Neural cell (in vitro differentiated cells): ENCODE measurements at regions not wholly inside any gene's neighbourhood (a gene's known extent, or its start where the extent isn't known, plus 50 kb on each side); places are given as distances from the start of the nearest gene placed in this dataset.

ENCODE experiments used
- H2AFZ ChIP-seq: fragments of 200-600, 300-800 bp; sonication (generic), shearing (Covaris generic); 2 replicates; pipeline ENCODE4 v1.6.0; 2014; ENCODE audit warnings: low read depth, mild to moderate bottlenecking, antibody characterized with exemption, low read length, moderate library complexity
- H3F3A ChIP-seq: fragments of 200-600 bp; shearing (Covaris generic); 2 replicates; pipeline ENCODE4 v1.6.1; 2016; ENCODE audit warnings: mild to moderate bottlenecking, moderate library complexity, mixed read lengths, antibody characterized with exemption, low read length; ENCODE audit not compliant: insufficient read depth, poor library complexity, severe bottlenecking
- H3K27ac ChIP-seq: fragments of 200-600, 300-800 bp; sonication (generic), shearing (Covaris generic); 2 replicates; pipeline ENCODE4 v1.5.1; 2014; ENCODE audit warnings: mild to moderate bottlenecking, low read length, moderate library complexity
- H3K27me3 ChIP-seq: fragments of 300-800, 200-600 bp; sonication (generic), shearing (Covaris generic); 2 replicates; pipeline ENCODE4 v1.6.0; 2014; ENCODE audit warnings: mild to moderate bottlenecking, low read depth, low read length, moderate library complexity; ENCODE audit not compliant: insufficient read depth
- H3K36me3 ChIP-seq: fragments of 300-800, 200-600 bp; sonication (generic), shearing (Covaris generic); 2 replicates; pipeline ENCODE4 v1.5.1; 2014; ENCODE audit warnings: mild to moderate bottlenecking, antibody characterized with exemption, low read length, moderate library complexity; ENCODE audit not compliant: insufficient read depth
- H3K4me2 ChIP-seq: fragments of 300-800, 200-600 bp; sonication (generic), shearing (Covaris generic); 2 replicates; pipeline ENCODE4 v1.6.0; 2014; ENCODE audit warnings: mild to moderate bottlenecking, low read length
- H3K4me3 ChIP-seq: fragments of 300-800, 200-600 bp; sonication (generic), shearing (Covaris generic); 2 replicates; pipeline ENCODE4 v1.5.1; 2014; ENCODE audit warnings: mild to moderate bottlenecking, low read length, moderate library complexity
- H3K79me2 ChIP-seq: fragments of 200-600 bp; shearing (Covaris generic); replicated peaks from 2 replicates; pipeline ENCODE4 v1.6.0; 2014; ENCODE audit warnings: mild to moderate bottlenecking, low read length, moderate library complexity; ENCODE audit not compliant: insufficient read depth
- H3K9ac ChIP-seq: fragments of 300-800, 200-600 bp; sonication (generic), shearing (Covaris generic); 2 replicates; pipeline ENCODE4 v1.6.1; 2016; ENCODE audit warnings: mild to moderate bottlenecking, low read length, mixed read lengths
- H3K9me2 ChIP-seq: fragments of 200-600 bp; shearing (Covaris generic); 2 replicates; pipeline ENCODE4 v1.6.1; 2016; ENCODE audit warnings: mild to moderate bottlenecking, low read length, mixed read lengths; ENCODE audit not compliant: insufficient read depth
- H3K9me3 ChIP-seq: fragments of 200-600, 300-800 bp; sonication (generic), shearing (Covaris generic); 2 replicates; pipeline ENCODE4 v1.6.1; 2016; ENCODE audit warnings: mild to moderate bottlenecking, mixed run types, low read length, moderate library complexity, mixed read lengths
- H4K20me1 ChIP-seq: fragments of 200-600 bp; shearing (Covaris generic); 2 replicates; pipeline ENCODE4 v1.6.1; 2016; ENCODE audit warnings: mild to moderate bottlenecking, mixed run types; ENCODE audit not compliant: insufficient read depth
- CTCF ChIP-seq: fragments of 450-650 bp; IDR thresholded peaks from 2 replicates; pipeline ENCODE4 v1.5.1; 2014; ENCODE audit warnings: antibody characterized with exemption, mild to moderate bottlenecking, moderate library complexity; ENCODE audit not compliant: poor library complexity, severe bottlenecking
- EP300 ChIP-seq: fragments of 450-650 bp; conservative IDR thresholded peaks from 2 replicates; pipeline ENCODE4 v1.6.1; 2014; ENCODE audit warnings: antibody characterized with exemption, mild to moderate bottlenecking, moderate library complexity; ENCODE audit not compliant: poor library complexity, severe bottlenecking
- EZH2 ChIP-seq: fragments of 200-600, 300-800 bp; shearing (Covaris generic), sonication (generic); IDR thresholded peaks from 2 replicates; pipeline ENCODE4 v1.6.1; 2014; ENCODE audit warnings: antibody characterized with exemption, low read length, borderline replicate concordance, mild to moderate bottlenecking; ENCODE audit not compliant: insufficient read depth, poor library complexity, severe bottlenecking
- MXI1 ChIP-seq: fragments of 450-650 bp; conservative IDR thresholded peaks from 2 replicates; pipeline ENCODE4 v1.6.1; 2014; ENCODE audit warnings: antibody characterized with exemption, mild to moderate bottlenecking; ENCODE audit not compliant: poor library complexity, severe bottlenecking
- POLR2AphosphoS5 ChIP-seq: IDR thresholded peaks from 2 replicates; pipeline ENCODE4 v1.6.1; 2012
- RAD21 ChIP-seq: fragments of 450-650 bp; conservative IDR thresholded peaks from 2 replicates; pipeline ENCODE4 v1.6.1; 2014; ENCODE audit warnings: antibody characterized with exemption, mild to moderate bottlenecking, moderate library complexity
- REST ChIP-seq: IDR thresholded peaks from 2 replicates; pipeline ENCODE4 v1.6.1; 2012; ENCODE audit warnings: borderline replicate concordance
- SMC3 ChIP-seq: fragments of 450-650 bp; conservative IDR thresholded peaks from 2 replicates; pipeline ENCODE4 v1.6.1; 2014; ENCODE audit warnings: antibody characterized with exemption, mild to moderate bottlenecking, moderate library complexity; ENCODE audit not compliant: poor library complexity
- TAF1 ChIP-seq: IDR thresholded peaks from 2 replicates; pipeline ENCODE4 v1.6.1; 2012; ENCODE audit warnings: low read depth

- TF ChIP-seq EP300 = no peak
- no peak for TF ChIP-seq RAD21
- TF ChIP-seq SMC3 = no peak
- TF ChIP-seq MXI1 = no peak
- TF ChIP-seq EZH2 = no peak
- H3K9me3 ChIP-seq = no peaks in the 10 kb centered on the region
These were observed 438.5 kb downstream of the CCSER2 start for GRCh38 chr10:84766923-84767322.

GRCh38 chr10:84768132-84768531 lies 439.7 kb downstream of the CCSER2 start:
- Histone ChIP-seq H3K27ac (no peak overlapping the region), H3K27me3 (no peaks in the 10 kb centered on the region), H4K20me1 (no peaks in the 10 kb centered on the region), H3K9ac (no peak overlapping the region), H3F3A (no peaks in the 10 kb centered on the region), H3K4me2 (no peak overlapping the region), H3K9me2 (no peaks in the 10 kb centered on the region), H3K36me3 (no peaks in the 10 kb centered on the region), H3K9me3 (no peaks in the 10 kb centered on the region), H2AFZ (no peak overlapping the region), H3K4me3 (no peak overlapping the region), H3K79me2 (no peaks in the 10 kb centered on the region)
- TF ChIP-seq TAF1 (no peak), POLR2AphosphoS5 (no peak), MXI1 (no peak), REST (no peak)

More at GRCh38 chr10:84766923-84767322, 438.5 kb downstream of the CCSER2 start:
- Histone ChIP-seq H3K36me3 (no peaks in the 10 kb centered on the region), H3K9ac (no peak overlapping the region), H3K4me3 (no peak overlapping the region), H3K4me2 (no peak overlapping the region), H2AFZ (no peak overlapping the region), H3K9me2 (no peaks in the 10 kb centered on the region), H4K20me1 (no peaks in the 10 kb centered on the region), H3K27me3 (no peaks in the 10 kb centered on the region), H3F3A (no peaks in the 10 kb centered on the region), H3K79me2 (no peaks in the 10 kb centered on the region), H3K27ac (no peak overlapping the region)

GRCh38 chr10:84770824-84771223 lies 442.4 kb downstream of the CCSER2 start:
- no peak for TF ChIP-seq EP300
- TF ChIP-seq SMC3 = no peak
- TF ChIP-seq POLR2AphosphoS5 = no peak
- TF ChIP-seq CTCF = no peak
- no peak for TF ChIP-seq REST
- no peak for TF ChIP-seq MXI1
- Histone ChIP-seq H3K27ac (no peak overlapping the region), H3K36me3 (no peaks in the 10 kb centered on the region)

More at GRCh38 chr10:84770824-84771223, 442.4 kb downstream of the CCSER2 start:
- Histone ChIP-seq H3K9ac (no peak overlapping the region), H3K79me2 (no peaks in the 10 kb centered on the region), H3F3A (no peaks in the 10 kb centered on the region), H2AFZ (no peak overlapping the region), H3K9me2 (no peaks in the 10 kb centered on the region), H4K20me1 (no peaks in the 10 kb centered on the region), H3K27me3 (no peaks in the 10 kb centered on the region), H3K4me2 (no peak overlapping the region), H3K4me3 (no peak overlapping the region), H3K9me3 (no peaks in the 10 kb centered on the region)
